ENCODE measurements at regions not wholly inside any gene's neighbourhood (a gene's known extent, or its start where the extent isn't known, plus 50 kb on each side); places are given as distances from the start of the nearest gene placed in this dataset.

- in situ Hi-C loops (cut with HindIII; ENCODE audit: low sequenced_read_pairs) = no loop called here
Measured at GRCh38 chr9:79809931-79810330, 238.2 kb downstream of the TLE4 start.

- in situ Hi-C loops (cut with HindIII; ENCODE audit: low sequenced_read_pairs) = no loop called here
Measured at GRCh38 chr9:79809316-79809876, 237.6 kb downstream of the TLE4 start.

GRCh38 chr9:79807971-79808370 is 236.2 kb downstream of the TLE4 start:
- in situ Hi-C loops (cut with HindIII; ENCODE audit: low sequenced_read_pairs) = no loop called here

- in situ Hi-C loops (cut with HindIII; ENCODE audit: low sequenced_read_pairs) = no loop called here
Measured at GRCh38 chr9:79806086-79806485, 234.3 kb downstream of the TLE4 start.

- in situ Hi-C loops (cut with HindIII; ENCODE audit: low sequenced_read_pairs) = no loop called here
Measured at GRCh38 chr9:79801459-79801858, 229.7 kb downstream of the TLE4 start.

- in situ Hi-C loops (cut with HindIII; ENCODE audit: low sequenced_read_pairs) = no loop called here
Measured at GRCh38 chr9:79800578-79800977, 228.8 kb downstream of the TLE4 start.

- in situ Hi-C loops (cut with HindIII; ENCODE audit: low sequenced_read_pairs) = no loop called here
Measured at GRCh38 chr9:79799691-79800335, 228.0 kb downstream of the TLE4 start.

- in situ Hi-C loops (cut with HindIII; ENCODE audit: low sequenced_read_pairs) = no loop called here
Measured at GRCh38 chr9:79798450-79798849, 226.7 kb downstream of the TLE4 start.

GRCh38 chr9:79796411-79796810 is 224.6 kb downstream of the TLE4 start:
- in situ Hi-C loops (cut with HindIII; ENCODE audit: low sequenced_read_pairs) = no loop called here

- in situ Hi-C loops (cut with HindIII; ENCODE audit: low sequenced_read_pairs) = no loop called here
Measured at GRCh38 chr9:79788662-79789061, 216.9 kb downstream of the TLE4 start.

- in situ Hi-C loops (cut with HindIII; ENCODE audit: low sequenced_read_pairs) = no loop called here
Measured at GRCh38 chr9:79781263-79781662, 209.5 kb downstream of the TLE4 start.

GRCh38 chr9:79780559-79780958 is 208.8 kb downstream of the TLE4 start:
- in situ Hi-C loops (cut with HindIII; ENCODE audit: low sequenced_read_pairs) = no loop called here

GRCh38 chr9:79779901-79780300 is 208.1 kb downstream of the TLE4 start:
- in situ Hi-C loops (cut with HindIII; ENCODE audit: low sequenced_read_pairs) = no loop called here

GRCh38 chr9:79778581-79778980 is 206.8 kb downstream of the TLE4 start:
- in situ Hi-C loops (cut with HindIII; ENCODE audit: low sequenced_read_pairs) = no loop called here

GRCh38 chr9:79776581-79776980 is 204.8 kb downstream of the TLE4 start:
- in situ Hi-C loops (cut with HindIII; ENCODE audit: low sequenced_read_pairs) = no loop called here
